ENCODE measurements at regions not wholly inside any gene's neighbourhood (a gene's known extent, or its start where the extent isn't known, plus 50 kb on each side); places are given as distances from the start of the nearest gene placed in this dataset.

GRCh38 chr1:2932671-2933350 is 88.5 kb upstream of the ACTRT2 start:
- H3K27me3 ChIP-seq (ENCODE audit: control insufficient read depth, insufficient read depth, low read length) = no peaks in the 10 kb centered on the region
- no CpG with 5 or more reads among the region's 29 CpGs for WGBS (ENCODE audit: insufficient coverage, insufficient read length)
- H3K36me3 ChIP-seq (ENCODE audit: control insufficient read depth, insufficient read depth, low read length) = no peaks in the 10 kb centered on the region
- no peaks in the 10 kb centered on the region for H3K4me1 ChIP-seq (ENCODE audit: control insufficient read depth, insufficient read depth, low read length)
- H3K27ac ChIP-seq (ENCODE audit: low read length) = no peak overlapping the region
- no peak for DNase-seq (ENCODE audit: low read depth, low spot score)
- peaks cover 41% of the 10 kb centered on the region for H3K9me3 ChIP-seq (ENCODE audit: control insufficient read depth, insufficient read depth, low read length)
- no peak overlapping the region for H3K4me3 ChIP-seq (ENCODE audit: low read length)

- Histone ChIP-seq H3K4me3 (ENCODE audit: low read length) (no peak overlapping the region), H3K36me3 (ENCODE audit: control insufficient read depth, insufficient read depth, low read length) (no peaks in the 10 kb centered on the region), H3K4me1 (ENCODE audit: control insufficient read depth, insufficient read depth, low read length) (no peaks in the 10 kb centered on the region), H3K27ac (ENCODE audit: low read length) (no peak overlapping the region), H3K27me3 (ENCODE audit: control insufficient read depth, insufficient read depth, low read length) (no peaks in the 10 kb centered on the region; the same call in 1 of the 2 replicates), H3K9me3 (ENCODE audit: control insufficient read depth, insufficient read depth, low read length) (peaks cover 46% of the 10 kb centered on the region)
- no CpG with 5 or more reads among the region's 28 CpGs for WGBS (ENCODE audit: insufficient coverage, insufficient read length)
- no peak for DNase-seq (ENCODE audit: low read depth, low spot score)
Observed at GRCh38 chr1:2933431-2934155, 87.7 kb upstream of the ACTRT2 start.

- Histone ChIP-seq H3K9me3 (ENCODE audit: control insufficient read depth, insufficient read depth, low read length) (peaks cover 46% of the 10 kb centered on the region), H3K36me3 (ENCODE audit: control insufficient read depth, insufficient read depth, low read length) (no peaks in the 10 kb centered on the region), H3K4me1 (ENCODE audit: control insufficient read depth, insufficient read depth, low read length) (no peaks in the 10 kb centered on the region), H3K27me3 (ENCODE audit: control insufficient read depth, insufficient read depth, low read length) (no peaks in the 10 kb centered on the region; the same call in 1 of the 2 replicates), H3K4me3 (ENCODE audit: low read length) (no peak overlapping the region), H3K27ac (ENCODE audit: low read length) (no peak overlapping the region)
- no peak for DNase-seq (ENCODE audit: low read depth, low spot score)
- WGBS (ENCODE audit: insufficient coverage, insufficient read length) = no CpG with 5 or more reads among the region's 20 CpGs
Observed at GRCh38 chr1:2934156-2934540, 87.1 kb upstream of the ACTRT2 start.

GRCh38 chr1:2934642-2935081 is 86.6 kb upstream of the ACTRT2 start:
- Histone ChIP-seq H3K27ac (ENCODE audit: low read length) (no peak overlapping the region), H3K36me3 (ENCODE audit: control insufficient read depth, insufficient read depth, low read length) (no peaks in the 10 kb centered on the region), H3K4me3 (ENCODE audit: low read length) (no peak overlapping the region), H3K27me3 (ENCODE audit: control insufficient read depth, insufficient read depth, low read length) (no peaks in the 10 kb centered on the region; the same call in 1 of the 2 replicates), H3K4me1 (ENCODE audit: control insufficient read depth, insufficient read depth, low read length) (no peaks in the 10 kb centered on the region), H3K9me3 (ENCODE audit: control insufficient read depth, insufficient read depth, low read length) (peaks cover 45% of the 10 kb centered on the region)
- no peak for DNase-seq (ENCODE audit: low read depth, low spot score)
- no CpG with 5 or more reads among the region's 16 CpGs for WGBS (ENCODE audit: insufficient coverage, insufficient read length)

- H3K27me3 ChIP-seq (ENCODE audit: control insufficient read depth, insufficient read depth, low read length) = no peaks in the 10 kb centered on the region; the same call in 1 of the 2 replicates
- no peak overlapping the region for H3K4me3 ChIP-seq (ENCODE audit: low read length)
- whole genome bisulfite sequencing (ENCODE audit: insufficient coverage, insufficient read length) = no CpG with 5 or more reads among the region's 5 CpGs
- no peaks in the 10 kb centered on the region for H3K4me1 ChIP-seq (ENCODE audit: control insufficient read depth, insufficient read depth, low read length)
- no peaks in the 10 kb centered on the region for H3K36me3 ChIP-seq (ENCODE audit: control insufficient read depth, insufficient read depth, low read length)
- H3K9me3 ChIP-seq (ENCODE audit: control insufficient read depth, insufficient read depth, low read length) = peaks cover 42% of the 10 kb centered on the region
- no peak for DNase-seq (ENCODE audit: low read depth, low spot score)
- H3K27ac ChIP-seq (ENCODE audit: low read length) = no peak overlapping the region
Observed at GRCh38 chr1:2935184-2935583, 86.1 kb upstream of the ACTRT2 start.

- Histone ChIP-seq H3K36me3 (ENCODE audit: control insufficient read depth, insufficient read depth, low read length) (no peaks in the 10 kb centered on the region), H3K4me1 (ENCODE audit: control insufficient read depth, insufficient read depth, low read length) (no peaks in the 10 kb centered on the region), H3K27me3 (ENCODE audit: control insufficient read depth, insufficient read depth, low read length) (no peaks in the 10 kb centered on the region; the same call in 1 of the 2 replicates), H3K27ac (ENCODE audit: low read length) (no peak overlapping the region), H3K9me3 (ENCODE audit: control insufficient read depth, insufficient read depth, low read length) (peaks cover 40% of the 10 kb centered on the region), H3K4me3 (ENCODE audit: low read length) (no peak overlapping the region)
- no peak for DNase-seq (ENCODE audit: low read depth, low spot score)
- no CpG with 5 or more reads among the region's 23 CpGs for WGBS (ENCODE audit: insufficient coverage, insufficient read length)
Observed at GRCh38 chr1:2935751-2936390, 85.4 kb upstream of the ACTRT2 start.

GRCh38 chr1:2936559-2937515 is 84.4 kb upstream of the ACTRT2 start:
- Histone ChIP-seq H3K36me3 (ENCODE audit: control insufficient read depth, insufficient read depth, low read length) (no peaks in the 10 kb centered on the region), H3K27me3 (ENCODE audit: control insufficient read depth, insufficient read depth, low read length) (no peaks in the 10 kb centered on the region; the same call in 1 of the 2 replicates), H3K27ac (ENCODE audit: low read length) (no peak overlapping the region), H3K9me3 (ENCODE audit: control insufficient read depth, insufficient read depth, low read length) (peaks cover 37% of the 10 kb centered on the region), H3K4me3 (ENCODE audit: low read length) (no peak overlapping the region), H3K4me1 (ENCODE audit: control insufficient read depth, insufficient read depth, low read length) (no peaks in the 10 kb centered on the region)
- DNase-seq (ENCODE audit: low read depth, low spot score) = no peak
- WGBS (ENCODE audit: insufficient coverage, insufficient read length) = no CpG with 5 or more reads among the region's 22 CpGs

GRCh38 chr1:2937805-2938204 is 83.5 kb upstream of the ACTRT2 start:
- no peak overlapping the region for H3K27ac ChIP-seq (ENCODE audit: low read length)
- no peak for DNase-seq (ENCODE audit: low read depth, low spot score)
- no peaks in the 10 kb centered on the region for H3K36me3 ChIP-seq (ENCODE audit: control insufficient read depth, insufficient read depth, low read length)
- H3K27me3 ChIP-seq (ENCODE audit: control insufficient read depth, insufficient read depth, low read length) = no peaks in the 10 kb centered on the region; the same call in 1 of the 2 replicates
- no CpG with 5 or more reads among the region's 1 CpG for WGBS (ENCODE audit: insufficient coverage, insufficient read length)
- H3K4me3 ChIP-seq (ENCODE audit: low read length) = no peak overlapping the region
- peaks cover 41% of the 10 kb centered on the region for H3K9me3 ChIP-seq (ENCODE audit: control insufficient read depth, insufficient read depth, low read length)
- no peaks in the 10 kb centered on the region for H3K4me1 ChIP-seq (ENCODE audit: control insufficient read depth, insufficient read depth, low read length)

GRCh38 chr1:2939041-2939552 is 82.2 kb upstream of the ACTRT2 start:
- H3K27ac ChIP-seq (ENCODE audit: low read length) = no peak overlapping the region
- H3K4me1 ChIP-seq (ENCODE audit: control insufficient read depth, insufficient read depth, low read length) = no peaks in the 10 kb centered on the region
- peaks cover 37% of the 10 kb centered on the region for H3K9me3 ChIP-seq (ENCODE audit: control insufficient read depth, insufficient read depth, low read length)
- no peaks in the 10 kb centered on the region for H3K36me3 ChIP-seq (ENCODE audit: control insufficient read depth, insufficient read depth, low read length)
- no CpG with 5 or more reads among the region's 1 CpG for WGBS (ENCODE audit: insufficient coverage, insufficient read length)
- no peak overlapping the region for H3K4me3 ChIP-seq (ENCODE audit: low read length)
- no peak for DNase-seq (ENCODE audit: low read depth, low spot score)
- H3K27me3 ChIP-seq (ENCODE audit: control insufficient read depth, insufficient read depth, low read length) = no peaks in the 10 kb centered on the region; the same call in 1 of the 2 replicates

Measured in iPS DF 6.9 (cell line).